ENCODE measurements at regions not wholly inside any gene's neighbourhood (a gene's known extent, or its start where the extent isn't known, plus 50 kb on each side); places are given as distances from the start of the nearest gene placed in this dataset.
"Not testable (repeated sequence)": the region's sequence is repeated elsewhere in the genome, so short reads cannot be mapped to it uniquely, and the experiment has no call there.

DNA sequence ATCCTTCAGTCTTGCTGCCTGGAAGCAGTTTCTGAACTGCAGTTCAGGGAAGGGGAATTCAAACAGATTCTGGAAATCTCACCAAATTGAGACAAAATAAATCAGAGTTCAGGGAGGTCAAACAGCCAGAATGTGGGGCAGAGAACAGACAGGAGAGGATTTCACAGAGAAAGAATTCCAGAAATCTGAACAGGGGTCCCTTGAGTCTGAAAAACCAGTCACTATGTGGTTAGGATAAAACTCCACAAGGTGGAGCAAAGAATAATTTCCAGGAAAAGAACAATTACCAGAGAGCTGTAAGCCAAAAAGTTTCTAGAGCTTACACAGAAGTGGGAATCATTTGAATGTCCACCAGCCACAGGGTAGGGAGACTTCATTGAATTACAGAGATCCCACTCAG lies 84.7 kb downstream of the URB2 start:
- intact Hi-C loops (cut with micrococcal nuclease): no loop called here
- peaks cover 4% of the 10 kb centered on the region for H3K9me3 Mint-ChIP-seq
- DNase-seq (ENCODE audit: low spot score): no peak
- no peaks in the 10 kb centered on the region for H3K36me3 Mint-ChIP-seq (ENCODE audit: low read depth)
- no peaks in the 10 kb centered on the region for H3K4me1 Mint-ChIP-seq (ENCODE audit: low read depth)
- no peaks in the 10 kb centered on the region for H3K27me3 Mint-ChIP-seq (ENCODE audit: insufficient read depth)
- H3K4me3 Mint-ChIP-seq: no peak overlapping the region
- no peak overlapping the region for H3K27ac Mint-ChIP-seq

GRCh38 chr1:229714306-229714705 lies 88.3 kb downstream of the URB2 start:
- intact Hi-C loops (cut with micrococcal nuclease): loop anchor here (2.0 kb wide), 1 partner anchor 596 kb away; no protein-coding TSS in a partner anchor
- Mint-ChIP-seq H3K4me1 (ENCODE audit: low read depth) (no peaks in the 10 kb centered on the region), H3K36me3 (ENCODE audit: low read depth) (no peaks in the 10 kb centered on the region), H3K27me3 (ENCODE audit: insufficient read depth) (peaks cover 2% of the 10 kb centered on the region), H3K4me3 (no peak overlapping the region), H3K27ac (no peak overlapping the region), H3K9me3 (no peaks in the 10 kb centered on the region)
- DNase-seq (ENCODE audit: low spot score): no peak

DNA sequence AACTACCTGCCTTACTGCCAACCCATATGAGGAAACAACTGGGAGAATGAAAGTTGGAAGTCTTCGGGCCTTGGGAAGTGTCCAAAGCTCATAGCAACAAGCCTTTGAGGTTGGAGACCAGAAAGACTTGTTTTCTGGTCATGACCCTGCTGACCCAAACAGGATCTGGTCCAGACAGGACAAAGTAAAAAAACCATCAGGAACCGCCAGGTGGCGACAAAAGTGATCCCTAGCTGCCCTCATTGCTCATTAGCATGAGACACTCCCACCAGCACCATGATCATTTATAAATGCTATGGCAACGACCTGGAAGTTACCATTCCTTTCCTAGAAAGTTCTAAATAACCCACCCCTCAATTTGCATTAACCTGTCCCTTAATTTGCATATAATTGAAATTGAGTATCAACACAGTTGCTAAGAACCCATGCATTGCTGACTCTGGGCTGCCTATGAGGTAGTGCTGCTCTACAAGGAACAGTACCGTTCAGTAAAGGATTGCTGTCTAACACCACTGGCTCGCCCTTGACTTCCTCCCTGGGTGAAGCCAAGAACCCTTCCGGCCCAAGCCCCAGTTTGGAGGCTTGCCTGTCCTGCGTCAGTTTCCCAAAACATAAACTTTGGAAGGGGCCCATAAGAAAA lies 89.0 kb downstream of the URB2 start:
- intact Hi-C loops (cut with micrococcal nuclease): loop anchor here (2.0 kb wide), 1 partner anchor 596 kb away; no protein-coding TSS in a partner anchor
- H3K27ac Mint-ChIP-seq: no peak overlapping the region
- DNase-seq (ENCODE audit: low spot score): no peak
- H3K9me3 Mint-ChIP-seq: no peaks in the 10 kb centered on the region
- H3K4me3 Mint-ChIP-seq: no peak overlapping the region
- no peaks in the 10 kb centered on the region for H3K4me1 Mint-ChIP-seq (ENCODE audit: low read depth)
- peaks cover 2% of the 10 kb centered on the region for H3K27me3 Mint-ChIP-seq (ENCODE audit: insufficient read depth)
- no peaks in the 10 kb centered on the region for H3K36me3 Mint-ChIP-seq (ENCODE audit: low read depth)

DNA sequence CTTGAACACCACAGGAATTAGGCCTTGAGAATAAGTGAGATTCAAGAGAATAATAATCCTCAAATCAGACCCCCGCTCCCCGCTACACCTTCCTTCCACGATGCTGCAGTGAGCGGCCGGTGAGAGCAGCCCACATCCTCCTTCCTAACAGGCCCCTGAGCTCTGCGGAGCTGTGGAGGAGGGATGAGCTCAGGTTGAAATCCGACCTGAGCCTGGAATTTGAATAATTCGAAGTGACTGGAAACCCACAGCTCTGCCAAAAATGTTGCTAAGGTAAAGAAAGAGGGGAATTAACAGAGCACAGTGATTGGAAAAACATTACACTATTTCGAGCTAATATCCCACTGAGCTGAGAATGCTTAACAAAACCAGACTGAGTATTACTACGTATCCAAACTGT lies 90.0 kb downstream of the URB2 start:
- Mint-ChIP-seq H3K27me3 (ENCODE audit: insufficient read depth) (peaks cover 2% of the 10 kb centered on the region), H3K4me3 (no peak overlapping the region), H3K36me3 (ENCODE audit: low read depth) (no peaks in the 10 kb centered on the region), H3K9me3 (no peaks in the 10 kb centered on the region), H3K4me1 (ENCODE audit: low read depth) (no peaks in the 10 kb centered on the region), H3K27ac (no peak overlapping the region)
- intact Hi-C loops (cut with micrococcal nuclease): no loop called here
- DNase-seq (ENCODE audit: low spot score): no peak

DNA sequence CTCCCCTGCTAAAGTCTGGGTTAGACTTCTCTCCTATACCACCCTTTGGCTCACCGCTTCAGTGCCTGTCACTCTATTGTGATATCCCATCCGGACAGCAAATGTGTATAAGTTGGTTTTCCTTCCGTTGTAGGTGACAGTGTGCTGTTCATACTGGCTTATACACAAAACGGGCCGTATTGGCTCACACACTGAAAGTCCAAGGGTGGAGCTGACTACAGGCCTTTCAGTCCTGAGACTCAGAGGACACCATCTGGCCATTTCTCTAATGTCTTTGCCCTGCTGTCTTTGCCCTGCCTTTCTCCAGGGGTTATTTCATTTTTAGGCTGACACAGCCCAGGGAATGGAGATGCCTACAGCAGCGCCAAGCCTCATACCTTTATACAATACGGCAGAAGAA lies 90.7 kb downstream of the URB2 start:
- no peaks in the 10 kb centered on the region for H3K36me3 Mint-ChIP-seq (ENCODE audit: low read depth)
- DNase-seq (ENCODE audit: low spot score): no peak
- no peaks in the 10 kb centered on the region for H3K4me1 Mint-ChIP-seq (ENCODE audit: low read depth)
- intact Hi-C loops (cut with micrococcal nuclease): no loop called here
- peaks cover 3% of the 10 kb centered on the region for H3K27me3 Mint-ChIP-seq (ENCODE audit: insufficient read depth)
- H3K27ac Mint-ChIP-seq: no peak overlapping the region
- H3K9me3 Mint-ChIP-seq: no peaks in the 10 kb centered on the region
- no peak overlapping the region for H3K4me3 Mint-ChIP-seq

GRCh38 chr1:229717786-229718576 lies 91.9 kb downstream of the URB2 start:
- intact Hi-C loops (cut with micrococcal nuclease): no loop called here
- H3K36me3 Mint-ChIP-seq (ENCODE audit: low read depth): no peaks in the 10 kb centered on the region
- DNase-seq (ENCODE audit: low spot score): no peak
- no peaks in the 10 kb centered on the region for H3K4me1 Mint-ChIP-seq (ENCODE audit: low read depth)
- H3K9me3 Mint-ChIP-seq: no peaks in the 10 kb centered on the region
- peaks cover 3% of the 10 kb centered on the region for H3K27me3 Mint-ChIP-seq (ENCODE audit: insufficient read depth)
- H3K27ac Mint-ChIP-seq: no peak overlapping the region
- H3K4me3 Mint-ChIP-seq: no peak overlapping the region

GRCh38 chr1:229726061-229726460 lies 100.0 kb downstream of the URB2 start:
- Mint-ChIP-seq H3K9me3 (no peaks in the 10 kb centered on the region), H3K4me1 (ENCODE audit: low read depth) (no peaks in the 10 kb centered on the region), H3K4me3 (no peak overlapping the region), H3K27me3 (ENCODE audit: insufficient read depth) (peaks cover 10% of the 10 kb centered on the region), H3K27ac (no peak overlapping the region), H3K36me3 (ENCODE audit: low read depth) (no peaks in the 10 kb centered on the region)
- no peak for DNase-seq (ENCODE audit: low spot score)
- intact Hi-C loops (cut with micrococcal nuclease): no loop called here

- intact Hi-C loops (cut with micrococcal nuclease): no loop called here
- no peaks in the 10 kb centered on the region for H3K4me1 Mint-ChIP-seq (ENCODE audit: low read depth)
- H3K27me3 Mint-ChIP-seq (ENCODE audit: insufficient read depth): peaks cover 12% of the 10 kb centered on the region
- no peak overlapping the region for H3K27ac Mint-ChIP-seq
- no peaks in the 10 kb centered on the region for H3K9me3 Mint-ChIP-seq
- no peaks in the 10 kb centered on the region for H3K36me3 Mint-ChIP-seq (ENCODE audit: low read depth)
- DNase-seq (ENCODE audit: low spot score): no peak
- H3K4me3 Mint-ChIP-seq: no peak overlapping the region
Measured at GRCh38 chr1:229729916-229730315, 103.9 kb downstream of the URB2 start.

GRCh38 chr1:229730573-229730972 lies 104.5 kb downstream of the URB2 start:
- no peak for DNase-seq (ENCODE audit: low spot score)
- H3K27me3 Mint-ChIP-seq (ENCODE audit: insufficient read depth): peaks cover 12% of the 10 kb centered on the region
- H3K4me3 Mint-ChIP-seq: no peak overlapping the region
- no peak overlapping the region for H3K27ac Mint-ChIP-seq
- H3K4me1 Mint-ChIP-seq (ENCODE audit: low read depth): no peaks in the 10 kb centered on the region
- H3K9me3 Mint-ChIP-seq: no peaks in the 10 kb centered on the region
- H3K36me3 Mint-ChIP-seq (ENCODE audit: low read depth): no peaks in the 10 kb centered on the region
- intact Hi-C loops (cut with micrococcal nuclease): no loop called here

GRCh38 chr1:229732061-229732460 lies 106.0 kb downstream of the URB2 start:
- Mint-ChIP-seq H3K9me3 (peaks cover 5% of the 10 kb centered on the region), H3K4me1 (ENCODE audit: low read depth) (no peaks in the 10 kb centered on the region), H3K4me3 (no peak overlapping the region), H3K27ac (no peak overlapping the region), H3K36me3 (ENCODE audit: low read depth) (peaks cover 5% of the 10 kb centered on the region), H3K27me3 (ENCODE audit: insufficient read depth) (peaks cover 12% of the 10 kb centered on the region)
- DNase-seq (ENCODE audit: low spot score): no peak
- intact Hi-C loops (cut with micrococcal nuclease): no loop called here

GRCh38 chr1:229736376-229736775 lies 110.3 kb downstream of the URB2 start:
- H3K4me1 Mint-ChIP-seq (ENCODE audit: low read depth): peaks cover 13% of the 10 kb centered on the region
- H3K27me3 Mint-ChIP-seq (ENCODE audit: insufficient read depth): peaks cover 4% of the 10 kb centered on the region

DNA sequence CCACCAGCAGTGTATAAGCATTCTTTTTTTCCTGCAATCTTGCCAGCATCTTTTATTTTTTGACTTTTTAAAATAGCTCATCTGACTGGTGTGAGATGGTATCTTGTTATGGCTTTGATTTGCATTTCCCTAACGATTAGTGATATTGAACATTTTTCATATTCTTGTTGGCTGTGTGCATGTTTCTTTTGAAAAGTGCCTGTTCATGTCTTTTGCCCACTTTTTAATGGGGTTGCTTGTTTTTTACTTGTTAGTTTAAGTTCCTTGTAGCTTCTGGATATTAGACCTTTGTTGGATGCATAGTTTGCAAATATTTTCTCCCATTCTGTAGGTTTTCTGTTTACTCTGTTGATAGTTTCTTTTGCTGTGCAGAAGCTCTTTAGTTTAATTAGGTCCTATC lies 116.6 kb downstream of the URB2 start:
- Mint-ChIP-seq H3K27me3 (ENCODE audit: insufficient read depth) (peaks cover 18% of the 10 kb centered on the region), H3K4me1 (ENCODE audit: low read depth) (peaks cover 13% of the 10 kb centered on the region), H3K9me3 (peaks cover 34% of the 10 kb centered on the region)
- not testable (repeated sequence) for H3K27ac Mint-ChIP-seq; H3K4me3 Mint-ChIP-seq; DNase-seq (ENCODE audit: low spot score); H3K36me3 Mint-ChIP-seq (ENCODE audit: low read depth)
- intact Hi-C loops (cut with micrococcal nuclease): loop anchor here (10.0 kb wide), 1 partner anchor 362 kb away; no protein-coding TSS in a partner anchor

More at GRCh38 chr1:229736376-229736775, 110.3 kb downstream of the URB2 start:
- intact Hi-C loops (cut with micrococcal nuclease): no loop called here
- H3K9me3 Mint-ChIP-seq: peaks cover 17% of the 10 kb centered on the region
- no peak for DNase-seq (ENCODE audit: low spot score)
- no peak overlapping the region for H3K4me3 Mint-ChIP-seq
- no peak overlapping the region for H3K27ac Mint-ChIP-seq
- peaks cover 5% of the 10 kb centered on the region for H3K36me3 Mint-ChIP-seq (ENCODE audit: low read depth)

- Mint-ChIP-seq H3K27me3 (ENCODE audit: insufficient read depth) (peaks cover 9% of the 10 kb centered on the region), H3K27ac (no peak overlapping the region), H3K4me3 (no peak overlapping the region), H3K4me1 (ENCODE audit: low read depth) (peaks cover 17% of the 10 kb centered on the region), H3K9me3 (peaks cover 8% of the 10 kb centered on the region), H3K36me3 (ENCODE audit: low read depth) (peaks cover 4% of the 10 kb centered on the region)
- DNase-seq (ENCODE audit: low spot score): no peak
- intact Hi-C loops (cut with micrococcal nuclease): loop anchor here (10.0 kb wide), 1 partner anchor 355 kb away; no protein-coding TSS in a partner anchor
Measured at GRCh38 chr1:229749992-229750391, 123.9 kb downstream of the URB2 start.
